HG03095 (cell line): ENCODE measurements at regions not wholly inside any gene's neighbourhood (a gene's known extent, or its start where the extent isn't known, plus 50 kb on each side); places are given as distances from the start of the nearest gene placed in this dataset.
A peak's percentile ranks its signal among the peaks of the same experiment; 100 is the strongest.

Experiments
- ATAC-seq: cut with Tn5 transposase; IDR thresholded peaks from one replicate; pipeline ENCODE4 v1.9.1; 2021; ENCODE audit warnings: moderate library complexity; ENCODE audit not compliant: unreplicated experiment

GRCh38 chr3:153596401-153596800 lies 434.4 kb downstream of the RAP2B start:
- no peak for ATAC-seq

- no peak for ATAC-seq
These were observed 437.7 kb downstream of the RAP2B start for GRCh38 chr3:153599685-153600084.

- no peak for ATAC-seq
These were observed 438.9 kb downstream of the RAP2B start for GRCh38 chr3:153600896-153601295.

- ATAC-seq: no peak
These were observed 439.4 kb downstream of the RAP2B start for GRCh38 chr3:153601374-153601853.

GRCh38 chr3:153602801-153603200 lies 440.8 kb downstream of the RAP2B start:
- ATAC-seq: no peak

GRCh38 chr3:153614140-153614539 lies 452.1 kb downstream of the RAP2B start:
- no peak for ATAC-seq

GRCh38 chr3:153614563-153614962 lies 452.5 kb downstream of the RAP2B start:
- ATAC-seq: no peak

- no peak for ATAC-seq
These were observed 453.8 kb downstream of the RAP2B start for GRCh38 chr3:153615863-153616262.

- ATAC-seq: no peak
These were observed 455.4 kb downstream of the RAP2B start for GRCh38 chr3:153617463-153617862.

- no peak for ATAC-seq
These were observed 456.1 kb downstream of the RAP2B start for GRCh38 chr3:153618176-153618575.

- no peak for ATAC-seq
These were observed 457.2 kb downstream of the RAP2B start for GRCh38 chr3:153619268-153619667.

GRCh38 chr3:153621953-153622352 lies 459.9 kb downstream of the RAP2B start:
- peak; percentile 97 for ATAC-seq

GRCh38 chr3:153623834-153624233 lies 461.8 kb downstream of the RAP2B start:
- no peak for ATAC-seq

- no peak for ATAC-seq
These were observed 462.4 kb downstream of the RAP2B start for GRCh38 chr3:153624310-153625030.

- ATAC-seq: no peak
These were observed 463.5 kb downstream of the RAP2B start for GRCh38 chr3:153625506-153625905.

GRCh38 chr3:153626158-153626557 lies 464.1 kb downstream of the RAP2B start:
- ATAC-seq: no peak

- peak; percentile 45 for ATAC-seq
These were observed 466.6 kb downstream of the RAP2B start for GRCh38 chr3:153628591-153628990.

GRCh38 chr3:153629148-153629547 lies 467.1 kb downstream of the RAP2B start:
- ATAC-seq: no peak

- no peak for ATAC-seq
These were observed 469.1 kb downstream of the RAP2B start for GRCh38 chr3:153631102-153631501.

- ATAC-seq: no peak
These were observed 469.6 kb downstream of the RAP2B start for GRCh38 chr3:153631664-153632063.

- ATAC-seq: no peak
These were observed 471.4 kb downstream of the RAP2B start for GRCh38 chr3:153633407-153633806.

- ATAC-seq: no peak
These were observed 472.7 kb downstream of the RAP2B start for GRCh38 chr3:153634683-153635082.

- no peak for ATAC-seq
These were observed 477.6 kb downstream of the RAP2B start for GRCh38 chr3:153639631-153640030.
